OCI-LY3 (cell line): ENCODE measurements at regions not wholly inside any gene's neighbourhood (a gene's known extent, or its start where the extent isn't known, plus 50 kb on each side); places are given as distances from the start of the nearest gene placed in this dataset.

Experiments used
- H2AFZ ChIP-seq: fragments of 200-600, 300-600 bp; shearing (Covaris generic); 2 replicates; pipeline ENCODE4 v1.6.0; 2014; ENCODE audit warnings: antibody characterized with exemption, low read depth, low read length
- H3K27ac ChIP-seq: fragments of 200-600, 300-600 bp; sonication (generic); 2 replicates; pipeline ENCODE4 v1.5.1; 2014; ENCODE audit warnings: mild to moderate bottlenecking, low read length, moderate library complexity, mixed read lengths
- H3K27me3 ChIP-seq: fragments of 200-600, 300-600 bp; sonication (generic); 2 replicates; pipeline ENCODE4 v1.6.1; 2014; ENCODE audit warnings: low read depth, low read length, mixed read lengths
- H3K36me3 ChIP-seq: fragments of 200-600, 300-600 bp; sonication (generic); replicated peaks from 2 replicates; pipeline ENCODE3; 2014; ENCODE audit warnings: low read depth, low read length, mixed read lengths
- H3K4me1 ChIP-seq: fragments of 300-600, 200-600 bp; sonication (generic); 2 replicates; pipeline ENCODE4 v1.6.1; 2014; ENCODE audit warnings: low read length, mixed read lengths
- H3K4me2 ChIP-seq: fragments of 200-600, 300-600 bp; sonication (generic); 2 replicates; pipeline ENCODE4 v1.6.1; 2014; ENCODE audit warnings: low read length, mixed read lengths
- H3K4me3 ChIP-seq: fragments of 300-600, 200-600 bp; sonication (generic); 2 replicates; pipeline ENCODE4 v1.5.1; 2014; ENCODE audit warnings: antibody characterized with exemption, mild to moderate bottlenecking, low read length, moderate library complexity
- H3K79me2 ChIP-seq: fragments of 300-600, 200-600 bp; shearing (Covaris generic); 2 replicates; pipeline ENCODE4 v1.6.1; 2014; ENCODE audit warnings: mild to moderate bottlenecking, low read length, mixed read lengths
- H3K9ac ChIP-seq: fragments of 300-600, 200-600 bp; shearing (Covaris generic); 2 replicates; pipeline ENCODE4 v1.6.0; 2014; ENCODE audit warnings: mild to moderate bottlenecking, low read length, moderate library complexity
- H3K9me3 ChIP-seq: fragments of 200-600, 300-600 bp; shearing (Covaris generic); 2 replicates; pipeline ENCODE4 v1.6.1; 2014; ENCODE audit warnings: low read length, mixed read lengths; ENCODE audit not compliant: insufficient read depth
- H4K20me1 ChIP-seq: fragments of 200-600, 300-600 bp; sonication (generic); 2 replicates; pipeline ENCODE4 v1.6.1; 2016; ENCODE audit warnings: low read length, mixed read lengths; ENCODE audit not compliant: insufficient read depth
- CTCF ChIP-seq: fragments of 200-600, 300-600 bp; sonication (generic); IDR thresholded peaks from 2 replicates; pipeline ENCODE4 v1.5.1; 2014; ENCODE audit warnings: antibody characterized with exemption, low read length, low read depth
- EZH2phosphoT487 ChIP-seq: fragments of 200-600 bp; shearing (Covaris generic); IDR thresholded peaks from 2 replicates; pipeline ENCODE4 v1.6.1; 2018; ENCODE audit warnings: antibody characterized with exemption, mixed run types, low read depth

GRCh38 chr4:4603592-4603991 is 61.7 kb upstream of the STX18 start:
- no peaks in the 10 kb centered on the region for H3K79me2 ChIP-seq
- no peak overlapping the region for H2AFZ ChIP-seq
- no peaks in the 10 kb centered on the region for H3K27me3 ChIP-seq
- no peak overlapping the region for H3K4me2 ChIP-seq
- no peak overlapping the region for H3K9ac ChIP-seq
- no peaks in the 10 kb centered on the region for H3K4me1 ChIP-seq
- H3K27ac ChIP-seq, result no peak overlapping the region
- TF ChIP-seq EZH2phosphoT487 (no peak), CTCF (no peak)
- H3K36me3 ChIP-seq, result no peaks in the 10 kb centered on the region
- no peaks in the 10 kb centered on the region for H3K9me3 ChIP-seq
- H3K4me3 ChIP-seq, result no peak overlapping the region
- H4K20me1 ChIP-seq, result no peaks in the 10 kb centered on the region

- Histone ChIP-seq H3K27ac (no peak overlapping the region), H3K36me3 (no peaks in the 10 kb centered on the region), H3K9ac (no peak overlapping the region), H3K27me3 (no peaks in the 10 kb centered on the region), H3K9me3 (no peaks in the 10 kb centered on the region), H3K4me2 (no peak overlapping the region), H3K79me2 (no peaks in the 10 kb centered on the region), H3K4me1 (no peaks in the 10 kb centered on the region), H2AFZ (no peak overlapping the region), H4K20me1 (no peaks in the 10 kb centered on the region), H3K4me3 (no peak overlapping the region)
- TF ChIP-seq CTCF (no peak), EZH2phosphoT487 (no peak)
Measured at GRCh38 chr4:4603067-4603466, 61.2 kb upstream of the STX18 start.

GRCh38 chr4:4602468-4602867 is 60.6 kb upstream of the STX18 start:
- Histone ChIP-seq H4K20me1 (no peaks in the 10 kb centered on the region), H3K9me3 (no peaks in the 10 kb centered on the region), H3K4me2 (no peak overlapping the region), H3K27ac (no peak overlapping the region), H3K9ac (no peak overlapping the region), H2AFZ (no peak overlapping the region), H3K79me2 (no peaks in the 10 kb centered on the region), H3K4me1 (no peaks in the 10 kb centered on the region), H3K4me3 (no peak overlapping the region), H3K36me3 (no peaks in the 10 kb centered on the region), H3K27me3 (no peaks in the 10 kb centered on the region)
- TF ChIP-seq CTCF (no peak), EZH2phosphoT487 (no peak)

GRCh38 chr4:4601803-4602369 is 60.0 kb upstream of the STX18 start:
- no peak overlapping the region for H2AFZ ChIP-seq
- H3K9ac ChIP-seq, result no peak overlapping the region
- H3K4me2 ChIP-seq, result no peak overlapping the region
- no peaks in the 10 kb centered on the region for H4K20me1 ChIP-seq
- TF ChIP-seq EZH2phosphoT487 (no peak), CTCF (no peak)
- no peaks in the 10 kb centered on the region for H3K79me2 ChIP-seq
- no peaks in the 10 kb centered on the region for H3K4me1 ChIP-seq
- H3K9me3 ChIP-seq, result no peaks in the 10 kb centered on the region
- no peak overlapping the region for H3K4me3 ChIP-seq
- no peaks in the 10 kb centered on the region for H3K27me3 ChIP-seq
- no peaks in the 10 kb centered on the region for H3K36me3 ChIP-seq
- H3K27ac ChIP-seq, result no peak overlapping the region
